GM12874 (cell line): ENCODE measurements at regions not wholly inside any gene's neighbourhood (a gene's known extent, or its start where the extent isn't known, plus 50 kb on each side); places are given as distances from the start of the nearest gene placed in this dataset.
A peak's percentile ranks its signal among the peaks of the same experiment; 100 is the strongest.

Source experiments
- CTCF ChIP-seq: IDR thresholded peaks from 2 replicates; pipeline ENCODE4 v1.5.1; 2011; ENCODE audit warnings: low read depth, mild to moderate bottlenecking, control low read depth, low read length, moderate library complexity; ENCODE audit not compliant: insufficient read depth

- TF ChIP-seq CTCF = no peak
Observed at GRCh38 chr5:85906460-85906859, 711.3 kb upstream of the COX7C start.

DNA sequence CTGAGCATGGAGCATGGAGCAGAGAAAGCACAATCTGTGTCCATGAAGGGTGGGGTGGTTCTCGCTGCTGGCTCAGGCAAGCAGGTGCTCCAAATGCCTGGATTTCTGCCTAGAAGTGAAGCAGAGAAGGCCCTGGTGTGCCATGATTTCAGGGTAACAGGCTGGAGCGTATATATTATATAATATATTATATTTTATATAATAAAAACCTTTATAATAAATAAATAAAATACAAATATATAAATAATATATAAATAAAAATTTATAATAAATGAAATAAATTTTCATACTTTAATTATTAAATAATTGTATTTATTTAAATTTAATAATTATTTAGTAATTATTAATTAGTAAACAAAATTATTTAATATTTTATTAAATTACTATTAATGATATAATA is 707.4 kb upstream of the COX7C start:
- no peak for TF ChIP-seq CTCF

DNA sequence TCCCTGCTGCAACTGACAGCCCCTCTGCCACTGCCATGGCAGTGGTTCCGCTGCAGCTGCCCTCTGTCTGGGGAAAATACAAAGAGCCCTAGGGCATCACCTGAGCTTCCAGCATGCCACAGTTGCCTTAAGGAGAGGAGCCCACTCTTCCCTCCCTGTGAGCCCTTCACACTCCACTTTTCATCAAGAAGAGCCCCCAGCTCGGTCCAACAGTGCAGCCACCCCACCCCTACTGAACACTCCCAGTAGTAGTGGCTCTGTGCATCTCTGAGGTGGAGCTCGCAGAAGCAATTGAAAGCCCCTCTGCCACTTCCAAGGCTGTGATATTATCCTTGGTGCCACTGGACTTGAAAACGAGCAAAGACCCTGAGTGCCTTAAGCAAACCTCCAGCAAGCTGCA is 696.8 kb upstream of the COX7C start:
- TF ChIP-seq CTCF = no peak

- 0 out of 2 replicates have a peak, but pooled peaks have one; percentile 5 for TF ChIP-seq CTCF
Observed at GRCh38 chr5:85921590-85921989, 696.2 kb upstream of the COX7C start.

DNA sequence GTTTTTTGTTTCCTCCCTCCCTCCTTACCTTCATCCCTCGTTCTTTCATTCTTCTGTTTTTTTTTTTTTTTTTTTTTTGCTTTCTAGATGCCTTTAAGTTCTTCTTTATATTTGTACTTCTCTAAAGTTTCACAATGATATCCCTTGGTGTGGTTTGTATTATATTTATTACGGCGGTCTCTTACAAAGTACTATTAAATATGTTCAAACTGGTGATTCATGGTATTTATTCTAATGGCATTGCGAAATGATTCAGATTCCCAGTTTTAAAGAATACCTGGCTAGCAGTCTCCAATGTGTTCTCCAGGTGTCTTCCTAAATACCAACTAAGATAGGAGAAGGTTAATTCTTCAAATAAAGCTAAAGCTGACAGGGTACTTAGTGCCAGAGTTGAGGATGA is 690.1 kb upstream of the COX7C start:
- TF ChIP-seq CTCF = no peak

- TF ChIP-seq CTCF = no peak
Observed at GRCh38 chr5:85929713-85930112, 688.0 kb upstream of the COX7C start.

- no peak for TF ChIP-seq CTCF
Observed at GRCh38 chr5:85931220-85931619, 686.5 kb upstream of the COX7C start.

GRCh38 chr5:85938201-85938600 is 679.5 kb upstream of the COX7C start:
- TF ChIP-seq CTCF = no peak
